GM18508 (cell line): ENCODE measurements at regions not wholly inside any gene's neighbourhood (a gene's known extent, or its start where the extent isn't known, plus 50 kb on each side); places are given as distances from the start of the nearest gene placed in this dataset.
A peak's percentile ranks its signal among the peaks of the same experiment; 100 is the strongest.

ENCODE experiments used
- ATAC-seq: cut with Tn5 transposase; IDR thresholded peaks from one replicate; pipeline ENCODE4 v1.9.1; 2021; ENCODE audit warnings: moderate number of reproducible peaks; ENCODE audit not compliant: insufficient read depth, unreplicated experiment

- ATAC-seq = no peak
Measured at GRCh38 chr3:159159546-159159945, 357.7 kb downstream of the MFSD1 start.

- no peak for ATAC-seq
Measured at GRCh38 chr3:159163656-159164055, 361.8 kb downstream of the MFSD1 start.

- no peak for ATAC-seq
Measured at GRCh38 chr3:159165961-159166360, 364.1 kb downstream of the MFSD1 start.

- no peak for ATAC-seq
Measured at GRCh38 chr3:159166899-159167586, 365.2 kb downstream of the MFSD1 start.

GRCh38 chr3:159168788-159169187, 366.9 kb downstream of the MFSD1 start:
- ATAC-seq = no peak

GRCh38 chr3:159169828-159170227, 368.0 kb downstream of the MFSD1 start:
- ATAC-seq = no peak

- ATAC-seq = no peak
Measured at GRCh38 chr3:159170436-159171003, 368.7 kb downstream of the MFSD1 start.

GRCh38 chr3:159171333-159171732, 369.5 kb downstream of the MFSD1 start:
- ATAC-seq = no peak

- ATAC-seq = no peak
Measured at GRCh38 chr3:159172473-159172872, 370.6 kb downstream of the MFSD1 start.

GRCh38 chr3:159174715-159175692, 373.1 kb downstream of the MFSD1 start:
- no peak for ATAC-seq

GRCh38 chr3:159178209-159178897, 376.5 kb downstream of the MFSD1 start:
- ATAC-seq = no peak

- no peak for ATAC-seq
Measured at GRCh38 chr3:159182961-159183360, 381.1 kb downstream of the MFSD1 start.

GRCh38 chr3:159185443-159186050, 383.7 kb downstream of the MFSD1 start:
- peak; percentile 67 for ATAC-seq

GRCh38 chr3:159186581-159186980, 384.7 kb downstream of the MFSD1 start:
- no peak for ATAC-seq

GRCh38 chr3:159187232-159187631, 385.4 kb downstream of the MFSD1 start:
- ATAC-seq = no peak

- no peak for ATAC-seq
Measured at GRCh38 chr3:159187706-159188105, 385.9 kb downstream of the MFSD1 start.

- no peak for ATAC-seq
Measured at GRCh38 chr3:159189994-159190669, 388.3 kb downstream of the MFSD1 start.

- ATAC-seq = no peak
Measured at GRCh38 chr3:159191447-159191846, 389.6 kb downstream of the MFSD1 start.

- no peak for ATAC-seq
Measured at GRCh38 chr3:159196359-159196758, 394.5 kb downstream of the MFSD1 start.

- ATAC-seq = no peak
Measured at GRCh38 chr3:159200176-159200575, 398.3 kb downstream of the MFSD1 start.
